NB4 (cell line): ENCODE measurements at regions not wholly inside any gene's neighbourhood (a gene's known extent, or its start where the extent isn't known, plus 50 kb on each side); places are given as distances from the start of the nearest gene placed in this dataset.

ENCODE experiments used
- DNase-seq: peaks from one replicate; pipeline ENCODE4 v3.0.0; 2010; ENCODE audit warnings: low read depth
- H3K4me3 ChIP-seq: one replicate; pipeline ENCODE4 v1.5.1; 2011; ENCODE audit warnings: mild to moderate bottlenecking, low read depth, low read length, moderate library complexity
- MYC ChIP-seq: IDR thresholded peaks from 2 replicates; pipeline ENCODE4 v1.6.1; 2011; ENCODE audit warnings: low read depth, low read length
- POLR2A ChIP-seq: IDR thresholded peaks from 2 replicates; pipeline ENCODE4 v1.6.1; 2011; ENCODE audit warnings: mild to moderate bottlenecking; ENCODE audit not compliant: insufficient read length; ENCODE audit errors: extremely low read depth
- TF ChIP-seq, protein P1 (sequence below): IDR thresholded peaks from 2 replicates; pipeline ENCODE4 v1.6.1; 2011; ENCODE audit warnings: low read depth, low read length
- TF ChIP-seq, protein P2 (sequence below): IDR thresholded peaks from one replicate; pipeline ENCODE4 v1.5.1; 2012; ENCODE audit warnings: low read depth, low read length

DNA sequence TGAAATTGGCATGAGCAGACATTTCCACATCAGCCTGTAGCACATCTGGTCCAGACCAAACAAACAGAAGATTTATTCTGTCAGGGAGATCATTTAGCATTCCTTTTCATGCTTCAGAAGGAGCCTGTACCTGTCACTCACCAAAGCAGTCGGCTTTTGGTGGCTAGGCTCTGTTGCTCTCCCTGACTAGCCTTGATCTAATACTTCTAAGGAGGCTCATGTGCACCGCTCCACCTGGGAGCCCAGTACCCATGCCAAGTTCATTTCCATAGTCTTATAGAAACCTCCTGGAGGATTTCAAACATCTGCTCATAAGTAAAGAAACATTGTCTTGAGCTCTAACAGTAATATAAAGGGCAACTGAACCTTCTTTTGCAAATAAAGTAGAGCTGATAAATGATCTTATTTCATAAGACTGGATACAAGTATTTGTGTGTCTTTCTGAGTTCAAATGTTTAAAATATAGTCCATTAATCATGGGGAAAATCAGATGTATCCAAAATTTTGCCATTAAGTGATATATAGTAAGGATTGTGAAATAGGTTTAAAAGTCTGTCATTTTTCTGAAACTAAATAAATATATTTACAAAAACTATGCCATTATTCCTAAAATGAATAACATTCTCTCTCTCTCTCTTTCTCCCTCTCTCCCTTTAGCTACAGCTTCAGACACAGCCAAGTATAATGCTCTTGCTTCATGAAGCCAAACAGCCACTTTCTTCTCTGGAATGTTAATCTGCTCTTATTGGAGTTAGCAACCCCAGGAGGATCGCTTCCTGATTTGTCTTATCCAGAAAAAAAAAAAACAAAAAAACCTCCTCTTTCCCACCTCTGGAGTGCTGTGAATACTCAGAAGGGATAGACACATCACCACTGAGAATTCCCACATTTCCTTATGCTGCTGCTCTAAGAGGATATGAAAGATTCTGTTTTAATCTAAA, 192.7 kb upstream of the TFAP2D start:
- no peak overlapping the region for H3K4me3 ChIP-seq
- TF ChIP-seq, protein P1, sequence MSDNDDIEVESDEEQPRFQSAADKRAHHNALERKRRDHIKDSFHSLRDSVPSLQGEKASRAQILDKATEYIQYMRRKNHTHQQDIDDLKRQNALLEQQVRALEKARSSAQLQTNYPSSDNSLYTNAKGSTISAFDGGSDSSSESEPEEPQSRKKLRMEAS, result no peak
- no peak for TF ChIP-seq POLR2A
- TF ChIP-seq MYC, result no peak
- TF ChIP-seq, protein P2, sequence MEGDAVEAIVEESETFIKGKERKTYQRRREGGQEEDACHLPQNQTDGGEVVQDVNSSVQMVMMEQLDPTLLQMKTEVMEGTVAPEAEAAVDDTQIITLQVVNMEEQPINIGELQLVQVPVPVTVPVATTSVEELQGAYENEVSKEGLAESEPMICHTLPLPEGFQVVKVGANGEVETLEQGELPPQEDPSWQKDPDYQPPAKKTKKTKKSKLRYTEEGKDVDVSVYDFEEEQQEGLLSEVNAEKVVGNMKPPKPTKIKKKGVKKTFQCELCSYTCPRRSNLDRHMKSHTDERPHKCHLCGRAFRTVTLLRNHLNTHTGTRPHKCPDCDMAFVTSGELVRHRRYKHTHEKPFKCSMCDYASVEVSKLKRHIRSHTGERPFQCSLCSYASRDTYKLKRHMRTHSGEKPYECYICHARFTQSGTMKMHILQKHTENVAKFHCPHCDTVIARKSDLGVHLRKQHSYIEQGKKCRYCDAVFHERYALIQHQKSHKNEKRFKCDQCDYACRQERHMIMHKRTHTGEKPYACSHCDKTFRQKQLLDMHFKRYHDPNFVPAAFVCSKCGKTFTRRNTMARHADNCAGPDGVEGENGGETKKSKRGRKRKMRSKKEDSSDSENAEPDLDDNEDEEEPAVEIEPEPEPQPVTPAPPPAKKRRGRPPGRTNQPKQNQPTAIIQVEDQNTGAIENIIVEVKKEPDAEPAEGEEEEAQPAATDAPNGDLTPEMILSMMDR, result no peak
- DNase-seq, result no peak

DNA sequence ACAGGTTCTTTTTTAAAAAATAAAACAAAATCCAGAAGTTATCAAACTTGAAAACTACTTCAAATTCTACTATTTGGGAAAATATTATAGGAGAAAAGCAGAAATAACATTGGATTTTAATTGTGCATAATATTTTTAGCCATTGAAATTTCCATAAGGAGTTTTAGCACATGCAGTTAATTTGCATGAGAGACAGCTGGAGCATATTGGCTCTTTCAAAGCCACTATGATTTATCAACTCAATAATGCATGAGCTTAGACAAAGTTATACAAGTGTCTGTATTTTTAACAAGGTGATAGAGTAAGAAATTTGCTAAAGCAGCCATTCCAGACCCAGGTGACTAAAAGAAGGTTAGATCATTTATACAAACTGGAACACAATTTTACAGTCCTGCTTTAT, 189.0 kb upstream of the TFAP2D start:
- no peak for DNase-seq
- TF ChIP-seq POLR2A (no peak), MYC (no peak)
- TF ChIP-seq, protein P1, result no peak
- TF ChIP-seq, protein P2, result no peak
- H3K4me3 ChIP-seq, result no peak overlapping the region

DNA sequence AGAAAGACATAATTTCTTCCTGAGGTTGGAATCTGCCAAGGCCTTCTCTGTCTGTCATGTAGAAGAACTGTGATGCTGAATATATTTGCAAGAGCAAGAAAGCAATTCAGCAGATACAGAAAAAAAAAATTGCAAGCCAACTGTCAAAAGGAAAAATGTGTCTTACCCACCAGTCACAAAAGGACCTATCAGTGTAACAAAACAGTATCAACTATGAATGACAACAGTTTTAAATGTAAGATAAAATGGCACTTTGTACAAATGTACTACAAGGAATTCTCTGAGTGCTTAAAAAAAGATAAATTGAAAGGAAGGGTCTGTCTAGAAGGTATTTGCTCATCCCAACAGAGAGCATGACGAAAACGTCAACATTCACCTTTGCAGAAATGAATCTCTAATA, 185.3 kb upstream of the TFAP2D start:
- DNase-seq, result no peak
- H3K4me3 ChIP-seq, result no peak overlapping the region
- TF ChIP-seq, protein P2, result no peak
- TF ChIP-seq POLR2A, result no peak
- TF ChIP-seq MYC, result no peak
- TF ChIP-seq, protein P1, result no peak

DNA sequence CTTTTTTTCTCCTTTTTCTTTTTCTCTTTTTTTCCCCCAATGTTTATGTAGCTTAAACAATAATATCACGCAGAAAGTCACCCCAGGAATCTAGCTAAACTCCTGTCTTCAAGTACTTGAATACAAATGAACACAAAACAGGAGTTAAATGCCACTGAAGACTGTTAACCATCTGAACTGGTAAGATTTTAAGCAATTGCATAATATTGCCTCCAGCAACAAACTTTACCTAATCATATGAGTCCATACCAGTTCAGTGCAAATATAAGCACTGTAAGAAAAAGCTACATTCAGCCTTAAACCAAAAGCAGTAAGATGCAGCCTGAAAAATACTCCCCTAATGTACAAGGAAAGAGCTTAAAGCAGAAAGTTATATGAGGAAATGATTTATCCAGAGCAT, 173.9 kb upstream of the TFAP2D start:
- DNase-seq, result no peak
- TF ChIP-seq POLR2A, result no peak
- TF ChIP-seq, protein P2, result no peak
- TF ChIP-seq MYC, result no peak
- TF ChIP-seq, protein P1, result no peak
- no peak overlapping the region for H3K4me3 ChIP-seq

DNA sequence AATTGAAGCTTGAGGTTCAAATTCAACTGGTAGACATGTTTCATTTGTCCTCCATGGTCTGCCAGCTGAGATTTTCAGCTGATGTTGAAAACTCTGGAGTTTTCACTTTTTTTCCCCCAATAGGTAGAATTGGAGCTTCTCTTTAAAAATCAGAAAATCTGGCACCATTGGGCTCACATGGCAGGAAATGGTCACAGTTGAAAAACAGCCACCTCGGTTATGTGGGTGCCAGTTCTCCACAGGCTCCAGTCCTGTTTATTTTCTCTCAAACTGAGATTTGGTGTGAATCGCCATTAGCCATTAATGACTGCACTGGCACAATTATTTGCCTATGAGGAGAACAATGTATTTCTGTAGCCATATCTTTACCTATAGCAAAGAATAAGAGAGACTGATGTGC, 171.4 kb upstream of the TFAP2D start:
- TF ChIP-seq MYC (no peak), POLR2A (no peak)
- TF ChIP-seq, protein P2, result no peak
- TF ChIP-seq, protein P1, result no peak
- no peak overlapping the region for H3K4me3 ChIP-seq
- no peak for DNase-seq
